ENCODE measurements at regions not wholly inside any gene's neighbourhood (a gene's known extent, or its start where the extent isn't known, plus 50 kb on each side); places are given as distances from the start of the nearest gene placed in this dataset.

DNA sequence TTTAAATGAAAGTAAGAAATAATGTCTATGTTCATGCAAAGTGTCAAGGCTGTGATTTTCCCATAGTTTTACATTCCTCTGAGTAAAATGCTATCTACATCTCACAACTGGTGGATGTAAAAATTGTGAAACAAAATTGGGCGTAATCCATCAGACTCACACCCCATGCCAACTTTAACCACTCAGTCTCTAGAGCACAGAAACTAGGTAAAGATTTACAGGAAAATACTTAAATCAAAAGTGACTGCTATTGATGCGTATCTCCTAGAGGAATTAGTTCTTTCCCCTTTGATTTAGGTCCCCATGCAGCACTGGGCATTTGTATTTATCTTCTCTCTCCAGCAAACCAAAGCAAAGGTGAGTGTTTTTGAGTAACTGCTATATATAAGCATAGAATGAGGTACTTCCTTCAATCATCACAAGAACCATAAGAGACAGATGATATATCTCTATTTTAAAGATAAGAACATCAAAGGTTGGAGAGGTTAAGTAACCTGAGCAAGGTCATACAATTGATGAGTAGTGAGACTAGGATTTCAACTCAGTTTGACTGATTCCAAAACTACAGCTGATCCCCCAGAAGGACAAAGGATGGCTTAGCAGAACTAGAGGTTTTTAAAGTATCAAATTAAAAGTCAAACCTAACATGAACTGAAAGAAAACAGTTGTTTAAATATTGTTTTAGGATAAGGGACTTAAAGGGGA lies 594.0 kb upstream of the ACVR2A start:
- H3K36me3 ChIP-seq: no peaks in the 10 kb centered on the region
- no peak overlapping the region for H3K4me3 ChIP-seq
- no peaks in the 10 kb centered on the region for H3K4me1 ChIP-seq
- no peaks in the 10 kb centered on the region for H3K27me3 ChIP-seq
- TF ChIP-seq, protein P1, sequence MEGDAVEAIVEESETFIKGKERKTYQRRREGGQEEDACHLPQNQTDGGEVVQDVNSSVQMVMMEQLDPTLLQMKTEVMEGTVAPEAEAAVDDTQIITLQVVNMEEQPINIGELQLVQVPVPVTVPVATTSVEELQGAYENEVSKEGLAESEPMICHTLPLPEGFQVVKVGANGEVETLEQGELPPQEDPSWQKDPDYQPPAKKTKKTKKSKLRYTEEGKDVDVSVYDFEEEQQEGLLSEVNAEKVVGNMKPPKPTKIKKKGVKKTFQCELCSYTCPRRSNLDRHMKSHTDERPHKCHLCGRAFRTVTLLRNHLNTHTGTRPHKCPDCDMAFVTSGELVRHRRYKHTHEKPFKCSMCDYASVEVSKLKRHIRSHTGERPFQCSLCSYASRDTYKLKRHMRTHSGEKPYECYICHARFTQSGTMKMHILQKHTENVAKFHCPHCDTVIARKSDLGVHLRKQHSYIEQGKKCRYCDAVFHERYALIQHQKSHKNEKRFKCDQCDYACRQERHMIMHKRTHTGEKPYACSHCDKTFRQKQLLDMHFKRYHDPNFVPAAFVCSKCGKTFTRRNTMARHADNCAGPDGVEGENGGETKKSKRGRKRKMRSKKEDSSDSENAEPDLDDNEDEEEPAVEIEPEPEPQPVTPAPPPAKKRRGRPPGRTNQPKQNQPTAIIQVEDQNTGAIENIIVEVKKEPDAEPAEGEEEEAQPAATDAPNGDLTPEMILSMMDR (IDR thresholded peaks at IDR 0.05): no peak
- no peak for ATAC-seq
- no peak for DNase-seq
- peaks cover 0 to 4% of the 10 kb centered on the region in 2 donors for H3K9me3 ChIP-seq
- H3K27ac ChIP-seq: no peak overlapping the region
- intact Hi-C loops (cut with DNase I): no loop called here

DNA sequence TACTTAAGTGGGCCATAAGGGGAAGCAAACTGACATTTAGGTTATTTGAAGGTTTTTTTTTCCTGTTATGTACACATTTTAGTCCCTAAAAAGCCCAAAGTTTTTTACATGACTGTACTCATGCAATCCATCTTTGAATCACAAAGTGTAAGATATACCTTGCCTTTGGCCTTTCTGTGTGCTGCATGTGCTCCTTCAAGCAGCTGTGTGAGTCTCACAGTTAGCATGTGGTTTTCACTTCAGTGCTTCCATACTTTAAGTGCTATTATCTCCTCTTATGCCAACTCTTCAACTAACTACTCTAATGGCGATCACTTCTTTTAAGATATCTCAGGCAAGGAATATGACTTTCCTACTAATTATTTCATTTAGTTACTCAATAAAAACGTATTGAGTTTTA lies 597.1 kb upstream of the ACVR2A start:
- ATAC-seq (no peak), DNase-seq (no peak)
- Histone ChIP-seq H3K4me3 (no peak overlapping the region), H3K27me3 (no peaks in the 10 kb centered on the region), H3K27ac (no peak overlapping the region), H3K36me3 (no peaks in the 10 kb centered on the region), H3K4me1 (no peaks in the 10 kb centered on the region), H3K9me3 (peaks cover 0 to 4% of the 10 kb centered on the region in 2 donors)
- TF ChIP-seq, protein P1 (IDR thresholded peaks at IDR 0.05): no peak
- intact Hi-C loops (cut with DNase I): no loop called here

DNA sequence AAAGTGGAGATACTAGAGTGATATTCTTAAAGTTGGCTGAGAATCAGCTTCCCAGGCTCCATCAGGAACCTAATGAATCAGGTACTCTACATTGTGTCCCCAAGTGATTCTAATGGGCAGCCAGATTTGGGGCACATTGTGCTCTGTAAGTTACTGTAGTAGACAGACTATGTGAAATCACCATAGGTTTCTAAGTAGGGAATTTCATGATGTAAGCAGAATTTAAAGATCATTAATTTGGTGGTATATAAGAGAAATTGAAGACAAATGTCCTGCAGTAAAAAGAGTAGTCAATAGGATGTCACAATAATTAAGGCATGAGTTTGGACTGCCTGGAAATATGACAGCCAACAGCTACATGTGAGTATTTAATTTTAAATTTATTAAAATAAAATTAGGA lies 602.4 kb upstream of the ACVR2A start:
- intact Hi-C loops (cut with DNase I): no loop called here

DNA sequence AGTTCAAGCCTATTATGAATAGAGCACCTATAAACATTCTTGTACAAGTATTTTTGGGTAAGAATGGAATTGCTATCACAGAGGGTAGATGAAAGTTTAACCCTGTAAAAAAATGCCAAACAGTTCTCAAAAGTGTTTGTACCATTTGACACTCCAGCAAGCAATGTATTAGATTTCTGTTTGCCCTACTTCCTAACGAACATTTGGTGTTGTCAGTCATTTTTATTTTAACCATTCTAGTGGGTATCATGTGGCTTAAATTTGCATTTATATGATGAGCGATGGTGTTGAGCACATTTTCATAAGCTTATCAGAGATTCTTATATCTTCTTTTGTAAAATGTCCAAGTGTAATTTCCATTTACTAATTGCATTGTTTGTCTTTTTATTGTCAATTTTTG lies 608.2 kb upstream of the ACVR2A start:
- Histone ChIP-seq H3K27me3 (no peaks in the 10 kb centered on the region), H3K36me3 (no peaks in the 10 kb centered on the region), H3K4me1 (no peaks in the 10 kb centered on the region), H3K27ac (no peak overlapping the region), H3K9me3 (no peaks in the 10 kb centered on the region), H3K4me3 (no peak overlapping the region)
- intact Hi-C loops (cut with DNase I): no loop called here
- TF ChIP-seq, protein P1 (IDR thresholded peaks at IDR 0.05): no peak
- no peak for DNase-seq
- ATAC-seq: no peak

More for the DNA sequence above, 602.4 kb upstream of the ACVR2A start:
- Histone ChIP-seq H3K27ac (no peak overlapping the region), H3K4me1 (no peaks in the 10 kb centered on the region), H3K9me3 (no peaks in the 10 kb centered on the region), H3K4me3 (no peak overlapping the region), H3K27me3 (no peaks in the 10 kb centered on the region), H3K36me3 (no peaks in the 10 kb centered on the region)
- DNase-seq (no peak), ATAC-seq (no peak)
- TF ChIP-seq, protein P1 (IDR thresholded peaks at IDR 0.05): no peak

DNA sequence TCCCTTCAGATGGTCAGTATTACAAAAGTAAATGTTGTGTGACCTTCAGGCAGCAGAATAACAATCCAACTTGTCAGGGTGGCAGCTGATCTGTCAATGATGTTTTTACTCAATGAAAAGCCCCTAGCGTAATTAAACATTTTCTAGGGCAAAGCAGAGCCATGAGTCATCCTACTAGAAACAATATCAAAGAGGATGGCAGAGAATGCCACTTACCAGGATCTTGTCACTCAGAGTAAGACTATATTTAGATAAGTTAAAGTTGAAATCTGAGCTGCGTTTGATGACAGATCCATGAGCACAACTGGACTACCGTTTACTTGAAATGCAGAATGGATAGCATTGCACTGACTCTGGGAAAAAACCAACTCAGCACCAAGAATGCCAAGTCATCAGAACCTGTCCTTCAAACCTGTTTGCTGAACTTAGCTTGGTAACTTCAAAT lies 612.6 kb upstream of the ACVR2A start:
- Histone ChIP-seq H3K9me3 (no peaks in the 10 kb centered on the region), H3K27me3 (no peaks in the 10 kb centered on the region), H3K4me1 (no peaks in the 10 kb centered on the region), H3K4me3 (no peak overlapping the region), H3K36me3 (no peaks in the 10 kb centered on the region), H3K27ac (no peak overlapping the region)
- TF ChIP-seq, protein P1 (IDR thresholded peaks at IDR 0.05): no peak
- DNase-seq: no peak
- no peak for ATAC-seq
- intact Hi-C loops (cut with DNase I): no loop called here

Measured in left lung (tissue), 4 donors.